MCF 10A (cell line): ENCODE measurements at regions not wholly inside any gene's neighbourhood (a gene's known extent, or its start where the extent isn't known, plus 50 kb on each side); places are given as distances from the start of the nearest gene placed in this dataset.
A peak's percentile ranks its signal among the peaks of the same experiment; 100 is the strongest.

Source experiments
- BruUV-seq: library from RNA; stranded (reverse); fragments of 400-500 nt; replicated peaks from 2 replicates; lab custom pipeline; 2021; lab: Mats Ljungman, UMichigan
- CTCF ChIA-PET: fragments of 300-600 bp; sonication (Branson Sonifier 250); formaldehyde crosslinking; extraction: SDS; loops from one replicate; lab custom pipeline; 2021; ENCODE audit warnings: antibody characterized with exemption, inconsistent platforms; lab: Yijun Ruan, JAX
- POLR2A ChIA-PET: fragments of 300-600, 350-650 bp; sonication (Branson Sonifier 250); formaldehyde crosslinking; extraction: SDS; loops from one replicate; lab custom pipeline; 2020; ENCODE audit warnings: antibody characterized with exemption, inconsistent platforms; lab: Yijun Ruan, JAX
- DNase-seq: peaks from one replicate; pipeline ENCODE4 v3.0.0-alpha.2; 2018; ENCODE audit not compliant: unreplicated experiment
- H3K27ac Mint-ChIP-seq: one replicate; pipeline ENCODE4 v1.8.0; 2022; ENCODE audit warnings: mild to moderate bottlenecking, low read depth, mixed read lengths; ENCODE audit not compliant: unreplicated experiment
- H3K27me3 Mint-ChIP-seq: one replicate; pipeline ENCODE4 v1.8.0; 2022; ENCODE audit warnings: mixed read lengths; ENCODE audit not compliant: insufficient read depth, unreplicated experiment
- H3K36me3 Mint-ChIP-seq: one replicate; pipeline ENCODE4 v1.8.0; 2022; ENCODE audit warnings: mild to moderate bottlenecking, moderate library complexity, mixed read lengths; ENCODE audit not compliant: insufficient read depth, unreplicated experiment
- H3K4me1 Mint-ChIP-seq: one replicate; pipeline ENCODE4 v1.8.0; 2022; ENCODE audit warnings: mixed read lengths; ENCODE audit not compliant: insufficient read depth, unreplicated experiment
- H3K4me3 Mint-ChIP-seq: one replicate; pipeline ENCODE4 v1.8.0; 2022; ENCODE audit warnings: mild to moderate bottlenecking, moderate library complexity, mixed read lengths; ENCODE audit not compliant: unreplicated experiment
- H3K9me3 Mint-ChIP-seq: one replicate; pipeline ENCODE4 v1.8.0; 2022; ENCODE audit warnings: mixed read lengths; ENCODE audit not compliant: unreplicated experiment
- intact Hi-C: fragments of 100-400 bp; cut with micrococcal nuclease; formaldehyde crosslinking; loops from 2 replicates; pipeline ENCODE4 v1.14.1; 2022
- TF ChIP-seq, protein P1 (sequence below): fragments of 200-600 bp; IDR thresholded peaks from one replicate; pipeline ENCODE4 v1.8.0; 2022; ENCODE audit warnings: antibody characterized with exemption, mild to moderate bottlenecking; ENCODE audit not compliant: unreplicated experiment

DNA sequence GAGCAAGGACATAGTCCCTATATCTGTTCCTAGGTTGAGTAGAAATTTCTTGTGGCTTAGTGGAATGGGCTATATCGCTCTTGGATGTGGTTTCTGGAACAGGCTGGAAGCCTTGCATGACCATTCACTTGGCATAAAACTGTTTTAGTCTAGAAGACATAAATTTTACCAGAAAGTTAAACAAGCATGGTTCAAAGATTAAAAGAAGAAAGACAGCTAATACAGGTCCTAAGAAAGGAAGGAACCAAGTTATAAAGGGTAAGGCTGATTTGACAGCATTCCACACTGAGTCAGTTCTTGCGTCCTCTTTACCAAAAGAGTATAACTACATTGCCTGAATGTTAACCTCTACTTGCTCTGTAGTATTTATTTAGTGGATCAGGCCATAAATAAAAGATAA lies 724.2 kb downstream of the SORCS1 start:
- intact Hi-C loops, result no loop called here
- POLR2A ChIA-PET, result interaction anchor here (0.9 to 2.6 kb wide), 4 partner anchors 15 to 114 kb away, joined by 3 to 7 read pairs (median 5); no protein-coding TSS in a partner anchor
- TF ChIP-seq, protein P1, sequence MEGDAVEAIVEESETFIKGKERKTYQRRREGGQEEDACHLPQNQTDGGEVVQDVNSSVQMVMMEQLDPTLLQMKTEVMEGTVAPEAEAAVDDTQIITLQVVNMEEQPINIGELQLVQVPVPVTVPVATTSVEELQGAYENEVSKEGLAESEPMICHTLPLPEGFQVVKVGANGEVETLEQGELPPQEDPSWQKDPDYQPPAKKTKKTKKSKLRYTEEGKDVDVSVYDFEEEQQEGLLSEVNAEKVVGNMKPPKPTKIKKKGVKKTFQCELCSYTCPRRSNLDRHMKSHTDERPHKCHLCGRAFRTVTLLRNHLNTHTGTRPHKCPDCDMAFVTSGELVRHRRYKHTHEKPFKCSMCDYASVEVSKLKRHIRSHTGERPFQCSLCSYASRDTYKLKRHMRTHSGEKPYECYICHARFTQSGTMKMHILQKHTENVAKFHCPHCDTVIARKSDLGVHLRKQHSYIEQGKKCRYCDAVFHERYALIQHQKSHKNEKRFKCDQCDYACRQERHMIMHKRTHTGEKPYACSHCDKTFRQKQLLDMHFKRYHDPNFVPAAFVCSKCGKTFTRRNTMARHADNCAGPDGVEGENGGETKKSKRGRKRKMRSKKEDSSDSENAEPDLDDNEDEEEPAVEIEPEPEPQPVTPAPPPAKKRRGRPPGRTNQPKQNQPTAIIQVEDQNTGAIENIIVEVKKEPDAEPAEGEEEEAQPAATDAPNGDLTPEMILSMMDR, result no peak

GRCh38 chr10:106439366-106439765 lies 725.1 kb downstream of the SORCS1 start:
- POLR2A ChIA-PET, result interaction anchor here (0.6 to 2.6 kb wide), 4 partner anchors 14 to 789 kb away, joined by 3 to 7 read pairs (median 5); no protein-coding TSS in a partner anchor
- BruUV-seq, result no TSS peak
- CTCF ChIA-PET, result interaction anchor here (0.8 kb wide), 1 partner anchor 1552 kb away, joined by 3 read pairs; no protein-coding TSS in a partner anchor
- TF ChIP-seq, protein P1, result no peak
- no peaks in the 10 kb centered on the region for H3K36me3 Mint-ChIP-seq
- H3K9me3 Mint-ChIP-seq, result no peaks in the 10 kb centered on the region
- peak; percentile 13 for DNase-seq
- intact Hi-C loops, result no loop called here
- peaks cover 17% of the 10 kb centered on the region for H3K4me1 Mint-ChIP-seq
- H3K27me3 Mint-ChIP-seq, result no peaks in the 10 kb centered on the region
- H3K27ac Mint-ChIP-seq, result peak overlapping the region; percentile 75
- H3K4me3 Mint-ChIP-seq, result no peak overlapping the region

More for the DNA sequence above, 724.2 kb downstream of the SORCS1 start:
- no peak overlapping the region for H3K4me3 Mint-ChIP-seq
- peaks cover 17% of the 10 kb centered on the region for H3K4me1 Mint-ChIP-seq
- H3K36me3 Mint-ChIP-seq, result no peaks in the 10 kb centered on the region
- DNase-seq, result peak; percentile 33
- BruUV-seq, result TSS peak; percentile 92
- CTCF ChIA-PET, result interaction anchor here (0.8 to 1.0 kb wide), 2 partner anchors 131 to 1176 kb away, joined by 3 read pairs; no protein-coding TSS in a partner anchor
- peak overlapping the region; percentile 86 for H3K27ac Mint-ChIP-seq
- H3K27me3 Mint-ChIP-seq, result no peaks in the 10 kb centered on the region
- no peaks in the 10 kb centered on the region for H3K9me3 Mint-ChIP-seq

- ChIA-PET CTCF (no interaction called here), POLR2A (no interaction called here)
- Mint-ChIP-seq H3K36me3 (no peaks in the 10 kb centered on the region), H3K27ac (peak overlapping the region; percentile 75), H3K27me3 (no peaks in the 10 kb centered on the region), H3K4me1 (peaks cover 17% of the 10 kb centered on the region), H3K9me3 (no peaks in the 10 kb centered on the region), H3K4me3 (no peak overlapping the region)
- BruUV-seq, result no TSS peak
- peak; percentile 11 for DNase-seq
- TF ChIP-seq, protein P1, result no peak
- intact Hi-C loops, result no loop called here
Measured at GRCh38 chr10:106438386-106438785, 726.1 kb downstream of the SORCS1 start.

DNA sequence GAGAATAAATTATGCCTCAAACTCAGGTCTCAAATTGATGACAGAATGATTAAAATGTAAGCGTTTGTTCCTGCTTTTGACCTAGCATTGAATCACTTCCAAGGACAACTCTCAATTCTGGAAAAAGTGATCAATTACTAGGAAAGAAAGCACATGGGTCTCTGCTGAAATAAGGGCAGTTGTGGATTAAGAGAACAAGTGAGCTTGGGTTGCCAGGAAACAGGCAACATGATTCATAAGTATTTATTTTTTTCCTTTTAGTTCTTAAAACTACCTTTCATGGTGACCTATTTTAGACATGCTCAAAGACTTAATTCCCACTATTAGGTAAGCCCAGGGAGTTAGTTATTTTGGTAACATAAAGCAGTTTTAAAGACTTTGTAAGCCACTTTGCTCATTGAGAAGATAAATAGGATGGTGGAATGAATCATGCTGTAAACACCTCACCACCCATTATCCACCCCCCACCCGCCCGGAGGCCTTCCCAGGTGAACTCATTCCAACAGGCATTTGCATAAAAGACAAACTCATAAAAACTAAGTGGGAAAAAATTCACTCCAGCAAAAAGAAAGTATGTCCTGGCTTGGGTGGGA lies 728.3 kb downstream of the SORCS1 start:
- BruUV-seq, result TSS peak; percentile 20
- intact Hi-C loops, result no loop called here

More for the DNA sequence above, 728.3 kb downstream of the SORCS1 start:
- Mint-ChIP-seq H3K4me1 (peaks cover 17% of the 10 kb centered on the region), H3K9me3 (no peaks in the 10 kb centered on the region), H3K36me3 (no peaks in the 10 kb centered on the region), H3K27ac (peak overlapping the region; percentile 25), H3K4me3 (no peak overlapping the region), H3K27me3 (no peaks in the 10 kb centered on the region)
- DNase-seq, result peak; percentile 74
- TF ChIP-seq, protein P1, result no peak
- ChIA-PET POLR2A (interaction anchor here (0.7 to 2.0 kb wide), 4 partner anchors 10 to 13 kb away, joined by 3 to 12 read pairs (median 4); no protein-coding TSS in a partner anchor), CTCF (interaction anchor here (0.7 kb wide), 1 partner anchor 589 kb away, joined by 3 read pairs; no protein-coding TSS in a partner anchor)
